Limb (tissue), 2 donors: ENCODE measurements at regions not wholly inside any gene's neighbourhood (a gene's known extent, or its start where the extent isn't known, plus 50 kb on each side); places are given as distances from the start of the nearest gene placed in this dataset.

Experiments
- DNase-seq, 2 donors: peaks; one replicate each; pipeline ENCODE4 v3.0.0-alpha.2; 2016; ENCODE audit errors: extremely low spot score in 2 of 2

- no peak for DNase-seq
Observed at GRCh38 chr10:70939441-70940003, 51.2 kb upstream of the PCBD1 start.

- peak; percentile 36 to 62 for DNase-seq
Observed at GRCh38 chr10:70940834-70941568, 52.6 kb upstream of the PCBD1 start.

- DNase-seq = no peak
Observed at GRCh38 chr10:70942125-70942524, 53.8 kb upstream of the PCBD1 start.

GRCh38 chr10:70942725-70943124, 54.4 kb upstream of the PCBD1 start:
- no peak for DNase-seq

GRCh38 chr10:70943249-70943648, 54.9 kb upstream of the PCBD1 start:
- DNase-seq = no peak

GRCh38 chr10:70943841-70944466, 55.6 kb upstream of the PCBD1 start:
- DNase-seq = no peak

GRCh38 chr10:70950037-70950436, 61.7 kb upstream of the PCBD1 start:
- DNase-seq = no peak

GRCh38 chr10:70950801-70951200, 62.4 kb upstream of the PCBD1 start:
- no peak for DNase-seq

- no peak for DNase-seq
Observed at GRCh38 chr10:70952401-70952800, 64.0 kb upstream of the PCBD1 start.

GRCh38 chr10:70952921-70953320, 64.6 kb upstream of the PCBD1 start:
- no peak for DNase-seq

GRCh38 chr10:70954381-70955176, 66.2 kb upstream of the PCBD1 start:
- DNase-seq = no peak

GRCh38 chr10:70956029-70956759, 67.8 kb upstream of the PCBD1 start:
- no peak for DNase-seq

GRCh38 chr10:70958396-70958795, 70.0 kb upstream of the PCBD1 start:
- DNase-seq = no peak

- DNase-seq = no peak
Observed at GRCh38 chr10:70960316-70960715, 72.0 kb upstream of the PCBD1 start.

- DNase-seq = no peak
Observed at GRCh38 chr10:70960783-70961570, 72.6 kb upstream of the PCBD1 start.

GRCh38 chr10:70962686-70963085, 74.3 kb upstream of the PCBD1 start:
- no peak for DNase-seq

GRCh38 chr10:70963271-70963670, 74.9 kb upstream of the PCBD1 start:
- no peak for DNase-seq

GRCh38 chr10:70964245-70964644, 75.9 kb upstream of the PCBD1 start:
- no peak for DNase-seq

GRCh38 chr10:70964881-70965280, 76.5 kb upstream of the PCBD1 start:
- DNase-seq = no peak

GRCh38 chr10:70965566-70965965, 77.2 kb upstream of the PCBD1 start:
- no peak for DNase-seq
